ENCODE measurements at regions not wholly inside any gene's neighbourhood (a gene's known extent, or its start where the extent isn't known, plus 50 kb on each side); places are given as distances from the start of the nearest gene placed in this dataset.

DNA sequence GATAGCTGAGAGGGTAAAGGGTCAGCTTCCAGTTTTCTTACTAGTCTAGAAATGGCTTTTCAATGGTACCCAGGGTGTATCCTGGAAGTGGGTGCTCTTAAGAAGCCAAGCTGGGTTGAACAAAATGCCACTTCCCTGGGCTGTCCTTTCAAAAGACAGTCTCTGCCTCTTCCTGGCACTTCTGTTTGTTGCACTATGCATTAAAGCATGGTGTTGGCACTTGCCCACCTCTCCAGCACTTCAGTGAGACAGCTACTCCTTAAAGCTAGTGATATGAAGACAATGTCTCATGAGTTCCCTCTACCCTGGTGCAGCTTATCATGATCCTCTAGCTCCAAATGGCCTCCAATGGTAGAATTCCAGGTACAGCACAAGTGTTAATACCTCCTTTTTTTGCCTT lies 74.3 kb upstream of the IGFBP5 start:
- Histone ChIP-seq H3K36me3 (replicated peaks in 1 of 2; ENCODE audit: control insufficient read depth in 1 of 2, insufficient read depth in 2 of 2, low read length in 2 of 2) (no peaks in the 10 kb centered on the region), H2AFZ (ENCODE audit: low read length) (no peak overlapping the region), H3K4me1 (ENCODE audit: insufficient read depth, low read length) (no peaks in the 10 kb centered on the region; the same call in 1 of the 2 replicates), H3K4me2 (ENCODE audit: low read depth, low read length) (no peak overlapping the region), H3K9ac (ENCODE audit: insufficient read depth, low read depth, low read length) (no peak overlapping the region), H3K4me3 (replicated peaks in 1 of 3; ENCODE audit: insufficient read depth in 1 of 3, low read depth in 2 of 3, low read length in 3 of 3) (no peak overlapping the region), H3K27me3 (ENCODE audit: control insufficient read depth in 1 of 2, insufficient read depth in 2 of 2, low read length in 2 of 2) (peaks cover 0 to 16% of the 10 kb centered on the region in 2 experiments; a peak in 2 of 5 replicates), H3K79me2 (ENCODE audit: insufficient read depth, low read length) (no peaks in the 10 kb centered on the region), H3K9me3 (ENCODE audit: low read length) (no peaks in the 10 kb centered on the region), H4K20me1 (ENCODE audit: insufficient read depth, low read length) (no peaks in the 10 kb centered on the region), H3K27ac (ENCODE audit: extremely low read length, insufficient read depth, low read length) (no peak overlapping the region)
- TF ChIP-seq, protein P1, sequence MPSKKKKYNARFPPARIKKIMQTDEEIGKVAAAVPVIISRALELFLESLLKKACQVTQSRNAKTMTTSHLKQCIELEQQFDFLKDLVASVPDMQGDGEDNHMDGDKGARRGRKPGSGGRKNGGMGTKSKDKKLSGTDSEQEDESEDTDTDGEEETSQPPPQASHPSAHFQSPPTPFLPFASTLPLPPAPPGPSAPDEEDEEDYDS (CRISPR knock-in tag; IDR thresholded peaks at IDR 0.05): no peak
- TF ChIP-seq SOX13 (IDR thresholded peaks at IDR 0.05): no peak
- no peak for TF ChIP-seq SOX13 (CRISPR knock-in tag; conservative IDR thresholded peaks at IDR 0.05 in 1 of 2, IDR thresholded peaks at IDR 0.05 in 1 of 2)
- TF ChIP-seq ZNF431 (CRISPR knock-in tag; IDR thresholded peaks at IDR 0.05; ENCODE audit: borderline replicate concordance, low read depth): no peak
- TF ChIP-seq PAWR (CRISPR knock-in tag; IDR thresholded peaks at IDR 0.05; ENCODE audit: borderline replicate concordance): no peak
- no peak for TF ChIP-seq SP4 (CRISPR knock-in tag; IDR thresholded peaks at IDR 0.05)
- no peak for TF ChIP-seq IRF2 (CRISPR knock-in tag; IDR thresholded peaks at IDR 0.05)
- TF ChIP-seq ZNF496 (CRISPR knock-in tag; IDR thresholded peaks at IDR 0.05; ENCODE audit: insufficient replicate concordance): no peak
- TF ChIP-seq TOE1 (CRISPR knock-in tag; IDR thresholded peaks at IDR 0.05): no peak
- no peak for TF ChIP-seq NBN (conservative IDR thresholded peaks at IDR 0.05)
- TF ChIP-seq HES4 (CRISPR knock-in tag; IDR thresholded peaks at IDR 0.05; ENCODE audit: borderline replicate concordance): no peak
- no peak for TF ChIP-seq ZNF331 (CRISPR knock-in tag; IDR thresholded peaks at IDR 0.05)
- no peak for TF ChIP-seq PHF21A (CRISPR knock-in tag; IDR thresholded peaks at IDR 0.05)
- TF ChIP-seq, protein P2, sequence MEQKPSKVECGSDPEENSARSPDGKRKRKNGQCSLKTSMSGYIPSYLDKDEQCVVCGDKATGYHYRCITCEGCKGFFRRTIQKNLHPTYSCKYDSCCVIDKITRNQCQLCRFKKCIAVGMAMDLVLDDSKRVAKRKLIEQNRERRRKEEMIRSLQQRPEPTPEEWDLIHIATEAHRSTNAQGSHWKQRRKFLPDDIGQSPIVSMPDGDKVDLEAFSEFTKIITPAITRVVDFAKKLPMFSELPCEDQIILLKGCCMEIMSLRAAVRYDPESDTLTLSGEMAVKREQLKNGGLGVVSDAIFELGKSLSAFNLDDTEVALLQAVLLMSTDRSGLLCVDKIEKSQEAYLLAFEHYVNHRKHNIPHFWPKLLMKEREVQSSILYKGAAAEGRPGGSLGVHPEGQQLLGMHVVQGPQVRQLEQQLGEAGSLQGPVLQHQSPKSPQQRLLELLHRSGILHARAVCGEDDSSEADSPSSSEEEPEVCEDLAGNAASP (CRISPR knock-in tag; IDR thresholded peaks at IDR 0.05; ENCODE audit: borderline replicate concordance): no peak
- no peak for TF ChIP-seq HOXD1 (CRISPR knock-in tag; IDR thresholded peaks at IDR 0.05)
- TF ChIP-seq, protein P3, sequence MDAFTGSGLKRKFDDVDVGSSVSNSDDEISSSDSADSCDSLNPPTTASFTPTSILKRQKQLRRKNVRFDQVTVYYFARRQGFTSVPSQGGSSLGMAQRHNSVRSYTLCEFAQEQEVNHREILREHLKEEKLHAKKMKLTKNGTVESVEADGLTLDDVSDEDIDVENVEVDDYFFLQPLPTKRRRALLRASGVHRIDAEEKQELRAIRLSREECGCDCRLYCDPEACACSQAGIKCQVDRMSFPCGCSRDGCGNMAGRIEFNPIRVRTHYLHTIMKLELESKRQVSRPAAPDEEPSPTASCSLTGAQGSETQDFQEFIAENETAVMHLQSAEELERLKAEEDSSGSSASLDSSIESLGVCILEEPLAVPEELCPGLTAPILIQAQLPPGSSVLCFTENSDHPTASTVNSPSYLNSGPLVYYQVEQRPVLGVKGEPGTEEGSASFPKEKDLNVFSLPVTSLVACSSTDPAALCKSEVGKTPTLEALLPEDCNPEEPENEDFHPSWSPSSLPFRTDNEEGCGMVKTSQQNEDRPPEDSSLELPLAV (CRISPR knock-in tag; conservative IDR thresholded peaks at IDR 0.05; ENCODE audit: low read depth): no peak
- TF ChIP-seq, protein P4, sequence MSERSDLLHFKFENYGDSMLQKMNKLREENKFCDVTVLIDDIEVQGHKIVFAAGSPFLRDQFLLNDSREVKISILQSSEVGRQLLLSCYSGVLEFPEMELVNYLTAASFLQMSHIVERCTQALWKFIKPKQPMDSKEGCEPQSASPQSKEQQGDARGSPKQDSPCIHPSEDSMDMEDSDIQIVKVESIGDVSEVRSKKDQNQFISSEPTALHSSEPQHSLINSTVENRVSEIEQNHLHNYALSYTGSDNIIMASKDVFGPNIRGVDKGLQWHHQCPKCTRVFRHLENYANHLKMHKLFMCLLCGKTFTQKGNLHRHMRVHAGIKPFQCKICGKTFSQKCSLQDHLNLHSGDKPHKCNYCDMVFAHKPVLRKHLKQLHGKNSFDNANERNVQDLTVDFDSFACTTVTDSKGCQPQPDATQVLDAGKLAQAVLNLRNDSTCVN (CRISPR knock-in tag; IDR thresholded peaks at IDR 0.05; ENCODE audit: borderline replicate concordance): no peak
- no peak for TF ChIP-seq ZNF577 (CRISPR knock-in tag; IDR thresholded peaks at IDR 0.05; ENCODE audit: borderline replicate concordance, low read depth)
- no peak for TF ChIP-seq ZNF839 (CRISPR knock-in tag; IDR thresholded peaks at IDR 0.05; ENCODE audit: borderline replicate concordance)
- DNase-seq (ENCODE audit: low spot score) (no peak), FAIRE-seq (no peak), ATAC-seq (no peak)
- ChIA-PET CTCF (ENCODE audit: low intra/inter-chr PET ratio, low total read pairs) (no interaction called here), POLR2A (no interaction called here)
- BruUV-seq (replicated peaks): no TSS peak
- intact Hi-C loops (cut with micrococcal nuclease; ENCODE audit: unreplicated experiment) (no loop called here), in situ Hi-C loops (cut with HindIII; ENCODE audit: extremely low pct_ligation_motif_present, low pct_unique_long_range_greater_than_20kb) (no loop called here)

All from HepG2 (cell line).